ENCODE measurements at regions not wholly inside any gene's neighbourhood (a gene's known extent, or its start where the extent isn't known, plus 50 kb on each side); places are given as distances from the start of the nearest gene placed in this dataset.

GRCh38 chrX:106220177-106220576, 52.1 kb downstream of the PWWP3B start:
- Mint-ChIP-seq H3K4me3 (no peak overlapping the region), H3K9me3 (peaks cover 21% of the 10 kb centered on the region), H3K4me1 (no peaks in the 10 kb centered on the region), H3K36me3 (ENCODE audit: low read depth) (no peaks in the 10 kb centered on the region), H3K27ac (no peak overlapping the region), H3K27me3 (ENCODE audit: insufficient read depth, low read depth, poor library complexity) (no peaks in the 10 kb centered on the region)
- peak; percentile 10 for DNase-seq (ENCODE audit: low spot score)
- Histone ChIP-seq H3K4me2 (no peak overlapping the region), H3K36me3 (ENCODE audit: insufficient read depth) (no peaks in the 10 kb centered on the region), H3K27ac (ENCODE audit: low read depth) (no peak overlapping the region), H4K20me1 (replicated peaks; ENCODE audit: insufficient read depth) (no peaks in the 10 kb centered on the region), H3K9me2 (ENCODE audit: insufficient read depth) (no peaks in the 10 kb centered on the region), H3K4me1 (ENCODE audit: insufficient read depth) (no peaks in the 10 kb centered on the region), H2AFZ (no peak overlapping the region), H3K79me2 (replicated peaks; ENCODE audit: insufficient read depth) (no peaks in the 10 kb centered on the region), H3K4me3 (no peak overlapping the region), H3K27me3 (ENCODE audit: insufficient read depth) (no peaks in the 10 kb centered on the region), H3F3A (replicated peaks; ENCODE audit: low read depth) (no peaks in the 10 kb centered on the region)
- ATAC-seq: no peak
- TF ChIP-seq ZNF331 (CRISPR knock-in tag; IDR thresholded peaks at IDR 0.05; ENCODE audit: low read depth): no peak
- TF ChIP-seq, protein P1, sequence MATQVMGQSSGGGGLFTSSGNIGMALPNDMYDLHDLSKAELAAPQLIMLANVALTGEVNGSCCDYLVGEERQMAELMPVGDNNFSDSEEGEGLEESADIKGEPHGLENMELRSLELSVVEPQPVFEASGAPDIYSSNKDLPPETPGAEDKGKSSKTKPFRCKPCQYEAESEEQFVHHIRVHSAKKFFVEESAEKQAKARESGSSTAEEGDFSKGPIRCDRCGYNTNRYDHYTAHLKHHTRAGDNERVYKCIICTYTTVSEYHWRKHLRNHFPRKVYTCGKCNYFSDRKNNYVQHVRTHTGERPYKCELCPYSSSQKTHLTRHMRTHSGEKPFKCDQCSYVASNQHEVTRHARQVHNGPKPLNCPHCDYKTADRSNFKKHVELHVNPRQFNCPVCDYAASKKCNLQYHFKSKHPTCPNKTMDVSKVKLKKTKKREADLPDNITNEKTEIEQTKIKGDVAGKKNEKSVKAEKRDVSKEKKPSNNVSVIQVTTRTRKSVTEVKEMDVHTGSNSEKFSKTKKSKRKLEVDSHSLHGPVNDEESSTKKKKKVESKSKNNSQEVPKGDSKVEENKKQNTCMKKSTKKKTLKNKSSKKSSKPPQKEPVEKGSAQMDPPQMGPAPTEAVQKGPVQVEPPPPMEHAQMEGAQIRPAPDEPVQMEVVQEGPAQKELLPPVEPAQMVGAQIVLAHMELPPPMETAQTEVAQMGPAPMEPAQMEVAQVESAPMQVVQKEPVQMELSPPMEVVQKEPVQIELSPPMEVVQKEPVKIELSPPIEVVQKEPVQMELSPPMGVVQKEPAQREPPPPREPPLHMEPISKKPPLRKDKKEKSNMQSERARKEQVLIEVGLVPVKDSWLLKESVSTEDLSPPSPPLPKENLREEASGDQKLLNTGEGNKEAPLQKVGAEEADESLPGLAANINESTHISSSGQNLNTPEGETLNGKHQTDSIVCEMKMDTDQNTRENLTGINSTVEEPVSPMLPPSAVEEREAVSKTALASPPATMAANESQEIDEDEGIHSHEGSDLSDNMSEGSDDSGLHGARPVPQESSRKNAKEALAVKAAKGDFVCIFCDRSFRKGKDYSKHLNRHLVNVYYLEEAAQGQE (IDR thresholded peaks at IDR 0.05; ENCODE audit: unreplicated experiment): no peak
- TF ChIP-seq, protein P2, sequence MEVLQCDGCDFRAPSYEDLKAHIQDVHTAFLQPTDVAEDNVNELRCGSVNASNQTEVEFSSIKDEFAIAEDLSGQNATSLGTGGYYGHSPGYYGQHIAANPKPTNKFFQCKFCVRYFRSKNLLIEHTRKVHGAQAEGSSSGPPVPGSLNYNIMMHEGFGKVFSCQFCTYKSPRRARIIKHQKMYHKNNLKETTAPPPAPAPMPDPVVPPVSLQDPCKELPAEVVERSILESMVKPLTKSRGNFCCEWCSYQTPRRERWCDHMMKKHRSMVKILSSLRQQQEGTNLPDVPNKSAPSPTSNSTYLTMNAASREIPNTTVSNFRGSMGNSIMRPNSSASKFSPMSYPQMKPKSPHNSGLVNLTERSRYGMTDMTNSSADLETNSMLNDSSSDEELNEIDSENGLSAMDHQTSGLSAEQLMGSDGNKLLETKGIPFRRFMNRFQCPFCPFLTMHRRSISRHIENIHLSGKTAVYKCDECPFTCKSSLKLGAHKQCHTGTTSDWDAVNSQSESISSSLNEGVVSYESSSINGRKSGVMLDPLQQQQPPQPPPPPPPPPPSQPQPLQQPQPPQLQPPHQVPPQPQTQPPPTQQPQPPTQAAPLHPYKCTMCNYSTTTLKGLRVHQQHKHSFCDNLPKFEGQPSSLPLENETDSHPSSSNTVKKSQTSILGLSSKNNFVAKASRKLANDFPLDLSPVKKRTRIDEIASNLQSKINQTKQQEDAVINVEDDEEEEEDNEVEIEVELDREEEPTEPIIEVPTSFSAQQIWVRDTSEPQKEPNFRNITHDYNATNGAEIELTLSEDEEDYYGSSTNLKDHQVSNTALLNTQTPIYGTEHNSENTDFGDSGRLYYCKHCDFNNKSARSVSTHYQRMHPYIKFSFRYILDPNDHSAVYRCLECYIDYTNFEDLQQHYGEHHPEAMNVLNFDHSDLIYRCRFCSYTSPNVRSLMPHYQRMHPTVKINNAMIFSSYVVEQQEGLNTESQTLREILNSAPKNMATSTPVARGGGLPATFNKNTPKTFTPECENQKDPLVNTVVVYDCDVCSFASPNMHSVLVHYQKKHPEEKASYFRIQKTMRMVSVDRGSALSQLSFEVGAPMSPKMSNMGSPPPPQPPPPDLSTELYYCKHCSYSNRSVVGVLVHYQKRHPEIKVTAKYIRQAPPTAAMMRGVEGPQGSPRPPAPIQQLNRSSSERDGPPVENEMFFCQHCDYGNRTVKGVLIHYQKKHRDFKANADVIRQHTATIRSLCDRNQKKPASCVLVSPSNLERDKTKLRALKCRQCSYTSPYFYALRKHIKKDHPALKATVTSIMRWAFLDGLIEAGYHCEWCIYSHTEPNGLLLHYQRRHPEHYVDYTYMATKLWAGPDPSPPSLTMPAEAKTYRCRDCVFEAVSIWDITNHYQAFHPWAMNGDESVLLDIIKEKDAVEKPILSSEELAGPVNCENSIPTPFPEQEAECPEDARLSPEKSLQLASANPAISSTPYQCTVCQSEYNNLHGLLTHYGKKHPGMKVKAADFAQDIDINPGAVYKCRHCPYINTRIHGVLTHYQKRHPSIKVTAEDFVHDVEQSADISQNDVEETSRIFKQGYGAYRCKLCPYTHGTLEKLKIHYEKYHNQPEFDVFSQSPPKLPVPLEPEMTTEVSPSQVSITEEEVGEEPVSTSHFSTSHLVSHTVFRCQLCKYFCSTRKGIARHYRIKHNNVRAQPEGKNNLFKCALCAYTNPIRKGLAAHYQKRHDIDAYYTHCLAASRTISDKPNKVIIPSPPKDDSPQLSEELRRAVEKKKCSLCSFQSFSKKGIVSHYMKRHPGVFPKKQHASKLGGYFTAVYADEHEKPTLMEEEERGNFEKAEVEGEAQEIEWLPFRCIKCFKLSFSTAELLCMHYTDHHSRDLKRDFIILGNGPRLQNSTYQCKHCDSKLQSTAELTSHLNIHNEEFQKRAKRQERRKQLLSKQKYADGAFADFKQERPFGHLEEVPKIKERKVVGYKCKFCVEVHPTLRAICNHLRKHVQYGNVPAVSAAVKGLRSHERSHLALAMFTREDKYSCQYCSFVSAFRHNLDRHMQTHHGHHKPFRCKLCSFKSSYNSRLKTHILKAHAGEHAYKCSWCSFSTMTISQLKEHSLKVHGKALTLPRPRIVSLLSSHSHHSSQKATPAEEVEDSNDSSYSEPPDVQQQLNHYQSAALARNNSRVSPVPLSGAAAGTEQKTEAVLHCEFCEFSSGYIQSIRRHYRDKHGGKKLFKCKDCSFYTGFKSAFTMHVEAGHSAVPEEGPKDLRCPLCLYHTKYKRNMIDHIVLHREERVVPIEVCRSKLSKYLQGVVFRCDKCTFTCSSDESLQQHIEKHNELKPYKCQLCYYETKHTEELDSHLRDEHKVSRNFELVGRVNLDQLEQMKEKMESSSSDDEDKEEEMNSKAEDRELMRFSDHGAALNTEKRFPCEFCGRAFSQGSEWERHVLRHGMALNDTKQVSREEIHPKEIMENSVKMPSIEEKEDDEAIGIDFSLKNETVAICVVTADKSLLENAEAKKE (CRISPR knock-in tag; IDR thresholded peaks at IDR 0.05): no peak
- TF ChIP-seq EZH2phosphoT487 (IDR thresholded peaks at IDR 0.05; ENCODE audit: unreplicated experiment): no peak
- TF ChIP-seq, protein P3, sequence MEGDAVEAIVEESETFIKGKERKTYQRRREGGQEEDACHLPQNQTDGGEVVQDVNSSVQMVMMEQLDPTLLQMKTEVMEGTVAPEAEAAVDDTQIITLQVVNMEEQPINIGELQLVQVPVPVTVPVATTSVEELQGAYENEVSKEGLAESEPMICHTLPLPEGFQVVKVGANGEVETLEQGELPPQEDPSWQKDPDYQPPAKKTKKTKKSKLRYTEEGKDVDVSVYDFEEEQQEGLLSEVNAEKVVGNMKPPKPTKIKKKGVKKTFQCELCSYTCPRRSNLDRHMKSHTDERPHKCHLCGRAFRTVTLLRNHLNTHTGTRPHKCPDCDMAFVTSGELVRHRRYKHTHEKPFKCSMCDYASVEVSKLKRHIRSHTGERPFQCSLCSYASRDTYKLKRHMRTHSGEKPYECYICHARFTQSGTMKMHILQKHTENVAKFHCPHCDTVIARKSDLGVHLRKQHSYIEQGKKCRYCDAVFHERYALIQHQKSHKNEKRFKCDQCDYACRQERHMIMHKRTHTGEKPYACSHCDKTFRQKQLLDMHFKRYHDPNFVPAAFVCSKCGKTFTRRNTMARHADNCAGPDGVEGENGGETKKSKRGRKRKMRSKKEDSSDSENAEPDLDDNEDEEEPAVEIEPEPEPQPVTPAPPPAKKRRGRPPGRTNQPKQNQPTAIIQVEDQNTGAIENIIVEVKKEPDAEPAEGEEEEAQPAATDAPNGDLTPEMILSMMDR (conservative IDR thresholded peaks at IDR 0.05; ENCODE audit: low read depth in 2 of 2): peak; percentile 49 to 59
- TF ChIP-seq JUNB (IDR thresholded peaks at IDR 0.05; ENCODE audit: unreplicated experiment): no peak

All from GM23338 (cell line).